GM19324 (cell line): ENCODE measurements at regions not wholly inside any gene's neighbourhood (a gene's known extent, or its start where the extent isn't known, plus 50 kb on each side); places are given as distances from the start of the nearest gene placed in this dataset.
"Not testable (repeated sequence)": the region's sequence is repeated elsewhere in the genome, so short reads cannot be mapped to it uniquely, and the experiment has no call there.

Experiments used
- ATAC-seq: cut with Tn5 transposase; IDR thresholded peaks from one replicate; pipeline ENCODE4 v1.9.1; 2021; ENCODE audit warnings: mild to moderate bottlenecking, moderate library complexity; ENCODE audit not compliant: unreplicated experiment, low FRiP score

DNA sequence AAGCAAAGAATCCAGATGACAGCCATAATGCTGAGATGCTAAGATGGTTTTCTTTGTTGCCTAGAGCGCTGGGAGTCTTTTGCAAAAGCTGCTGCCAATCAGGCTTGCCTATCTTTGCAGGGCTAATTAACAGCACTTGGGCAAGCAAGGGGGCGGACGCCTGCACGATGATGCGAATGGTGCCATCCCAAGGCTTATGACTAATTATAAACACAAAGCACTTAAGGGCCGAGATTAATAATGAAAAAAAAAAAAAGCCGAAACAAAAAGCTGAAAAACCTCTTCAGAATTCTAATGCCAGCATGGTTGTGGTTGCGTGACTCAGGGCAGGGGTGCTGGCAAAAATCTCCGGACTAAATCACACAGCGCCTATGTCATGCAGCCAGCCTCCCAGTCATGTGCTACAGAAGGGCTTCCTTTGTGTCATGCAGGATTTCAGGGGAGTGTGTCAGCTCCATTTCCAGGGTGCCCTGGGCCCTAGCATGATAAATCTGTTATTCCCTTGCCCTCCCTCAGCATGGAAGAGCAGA lies 185.0 kb upstream of the ANKRD28 start:
- no peak for ATAC-seq

DNA sequence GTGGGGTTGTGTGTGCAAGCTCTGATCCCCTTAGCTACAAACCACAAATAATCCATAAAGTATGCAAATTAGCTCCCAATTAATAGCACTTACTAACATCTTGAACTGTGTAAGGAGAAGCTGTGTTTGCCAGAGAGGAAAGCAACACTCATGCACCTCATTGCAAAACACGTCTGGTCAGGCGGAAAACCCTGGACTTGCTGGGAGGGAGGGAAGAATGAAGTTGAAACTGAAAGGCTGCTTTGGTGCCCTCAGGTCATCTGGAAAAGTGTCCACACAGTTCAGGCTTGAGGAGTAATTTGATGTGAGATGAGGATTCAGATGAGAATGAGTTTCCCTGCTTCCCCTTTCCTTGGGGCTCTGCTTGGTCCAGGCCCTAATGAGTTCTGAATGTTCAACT lies 185.5 kb upstream of the ANKRD28 start:
- no peak for ATAC-seq

DNA sequence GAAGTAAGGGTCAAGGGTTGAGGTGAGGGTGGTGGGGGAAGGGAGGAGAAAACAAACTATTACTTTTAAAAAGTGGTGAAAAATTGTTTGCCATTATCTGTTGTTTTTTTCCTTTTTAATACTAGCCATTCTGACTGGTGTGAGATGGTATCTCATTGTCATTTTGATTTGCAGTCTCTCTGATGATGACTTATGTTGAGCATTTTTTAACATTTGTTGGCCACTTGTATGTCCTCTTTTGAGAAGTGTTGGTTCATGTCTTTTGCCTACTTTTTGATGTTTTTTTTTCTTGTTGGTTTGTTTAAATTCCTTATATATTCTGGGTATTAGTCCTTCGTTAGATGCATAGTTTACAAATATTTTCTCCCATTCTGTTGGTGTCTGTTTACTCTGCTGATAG lies 185.9 kb upstream of the ANKRD28 start:
- ATAC-seq: no peak

DNA sequence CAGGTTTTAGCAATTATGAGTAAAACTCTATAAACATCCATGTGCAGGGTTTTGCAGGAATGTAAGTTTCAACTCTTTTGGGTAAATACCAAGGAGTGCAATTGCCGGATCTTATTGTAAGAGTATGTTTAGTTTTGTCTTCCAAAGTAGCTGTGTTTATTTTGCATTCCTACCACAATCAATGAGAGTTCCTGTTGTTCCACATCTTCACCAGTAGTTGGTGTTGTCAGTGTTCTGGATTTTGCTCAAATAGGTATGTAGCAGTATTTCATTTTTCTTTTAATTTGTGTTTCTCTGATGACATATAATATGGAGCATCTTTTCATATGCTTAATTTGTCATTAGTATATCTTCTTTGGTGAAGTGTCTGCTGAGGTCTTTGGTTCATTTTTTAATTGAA lies 185.1 kb upstream of the GALNT15 start:
- no peak for ATAC-seq

DNA sequence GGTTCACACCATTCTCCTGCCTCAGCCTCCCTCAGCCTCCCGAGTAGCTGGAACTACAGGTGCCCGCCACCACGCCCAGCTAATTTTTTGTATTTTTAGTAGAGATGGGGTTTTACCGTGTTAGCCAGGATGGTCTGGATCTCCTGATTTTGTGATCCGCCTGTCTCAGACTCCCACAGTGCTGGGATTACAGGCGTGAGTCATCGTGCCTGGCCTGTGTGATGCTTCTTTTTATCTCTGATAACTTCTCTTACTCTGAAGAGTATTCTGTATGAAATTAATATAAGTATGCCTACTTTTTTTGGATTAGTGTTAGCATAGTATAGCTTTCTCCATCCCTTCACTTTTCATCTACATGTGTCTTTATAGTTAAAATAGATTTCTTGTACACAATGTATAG lies 180.8 kb upstream of the GALNT15 start:
- ATAC-seq: not testable (repeated sequence)

DNA sequence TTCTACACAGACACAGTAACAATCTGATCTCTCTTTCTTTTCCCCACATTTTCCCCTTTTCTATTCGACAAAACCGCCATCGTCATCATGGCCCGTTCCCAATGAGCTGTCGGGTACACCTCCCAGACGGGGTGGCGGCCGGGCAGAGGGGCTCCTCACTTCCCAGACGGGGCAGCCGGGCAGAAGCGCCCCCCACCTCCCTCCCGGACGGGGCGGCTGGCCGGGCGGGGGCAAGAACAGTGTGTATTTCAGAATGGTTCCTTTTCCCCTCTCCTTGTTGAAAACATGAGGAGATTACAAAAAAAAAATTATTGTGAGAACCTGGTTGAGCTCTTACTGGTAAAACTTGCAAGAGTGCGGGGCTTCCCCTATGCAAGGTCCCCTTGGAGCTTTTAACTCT lies 178.0 kb upstream of the GALNT15 start:
- ATAC-seq: not testable (repeated sequence)

DNA sequence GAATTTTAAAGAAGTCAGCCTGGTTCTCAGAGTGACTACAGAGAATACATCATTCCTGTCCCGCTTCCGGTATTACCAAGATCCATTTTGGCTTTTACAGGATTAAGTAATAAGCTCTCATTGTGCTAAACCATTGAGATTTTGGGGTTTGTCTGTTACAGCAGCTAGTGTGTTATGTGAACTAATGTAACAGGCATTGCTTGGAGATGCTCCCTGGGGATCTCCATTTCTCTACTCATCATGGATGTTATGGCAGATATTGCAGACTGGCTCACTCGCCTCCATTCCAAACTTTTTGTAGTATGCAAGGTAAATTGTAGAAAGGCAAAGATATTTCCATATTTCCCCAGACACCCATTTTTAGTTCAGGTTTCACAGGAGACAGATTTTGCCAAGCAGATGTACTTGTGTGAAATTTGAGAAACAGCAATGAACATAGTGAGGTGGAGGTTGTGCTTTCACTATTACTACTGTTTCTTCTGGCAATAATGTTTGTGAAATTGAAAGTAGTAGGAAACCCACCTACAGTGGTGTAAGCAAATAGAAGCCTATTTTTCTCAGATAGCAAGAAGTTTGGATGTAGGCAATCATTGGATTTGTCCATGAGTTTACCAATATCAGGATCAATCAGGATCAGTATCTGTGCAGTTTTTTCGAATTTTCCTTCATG lies 177.1 kb upstream of the GALNT15 start:
- ATAC-seq: peak; percentile 49

DNA sequence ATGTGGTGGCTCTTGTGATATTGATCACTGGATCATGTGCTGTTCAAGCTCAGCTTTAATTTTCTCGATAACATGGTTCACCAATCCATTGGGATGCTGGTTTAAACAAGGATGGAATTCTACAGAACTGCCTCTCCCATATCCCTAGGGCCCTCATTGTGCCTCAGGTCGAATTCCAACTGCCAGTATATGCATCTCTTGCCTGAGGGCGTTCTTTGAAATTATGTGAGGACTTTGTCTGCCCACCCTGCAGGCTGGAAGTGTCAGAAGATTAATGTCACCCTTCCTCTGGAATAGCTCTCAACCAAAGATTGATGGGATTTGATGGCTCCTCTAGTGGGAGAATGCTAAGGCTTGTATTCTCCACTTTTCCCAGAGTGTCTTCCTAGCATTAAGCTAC lies 175.6 kb upstream of the GALNT15 start:
- no peak for ATAC-seq

DNA sequence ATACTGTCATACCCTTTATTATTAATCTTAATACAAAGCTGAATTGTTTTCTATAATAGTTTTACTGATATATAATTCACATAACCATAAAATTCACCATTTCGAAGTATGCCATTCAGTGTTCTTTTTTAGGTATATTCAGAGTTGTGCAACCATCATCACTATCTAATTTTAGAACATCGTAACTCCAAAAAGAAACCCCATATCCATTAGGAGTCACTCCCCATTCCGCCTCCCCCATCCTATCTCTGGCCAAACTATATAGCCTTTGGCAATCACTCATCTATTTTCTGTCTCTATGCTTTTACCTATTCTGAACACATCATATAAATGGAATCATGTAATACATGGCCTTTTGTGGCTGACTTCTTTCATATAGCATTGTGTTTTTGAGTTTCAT lies 169.7 kb upstream of the GALNT15 start:
- ATAC-seq: no peak

DNA sequence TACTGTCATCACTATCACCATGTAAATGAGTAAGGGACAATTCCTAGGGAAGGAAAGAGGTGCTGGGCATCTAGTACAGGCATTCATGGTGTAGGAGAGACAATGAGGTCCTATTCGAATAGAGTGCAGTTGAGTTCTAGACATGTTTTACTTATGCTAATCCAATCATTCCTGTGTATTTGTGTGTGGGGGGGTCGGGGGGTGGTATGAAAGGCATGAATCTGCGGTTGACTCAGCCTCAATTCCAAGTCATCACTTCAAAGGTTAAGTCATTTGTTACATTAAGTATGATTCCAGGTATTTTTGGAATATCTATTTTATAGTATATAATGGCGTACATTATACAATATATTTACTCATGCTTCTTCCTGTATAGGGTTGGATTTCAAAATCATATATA lies 163.1 kb upstream of the GALNT15 start:
- ATAC-seq: no peak

DNA sequence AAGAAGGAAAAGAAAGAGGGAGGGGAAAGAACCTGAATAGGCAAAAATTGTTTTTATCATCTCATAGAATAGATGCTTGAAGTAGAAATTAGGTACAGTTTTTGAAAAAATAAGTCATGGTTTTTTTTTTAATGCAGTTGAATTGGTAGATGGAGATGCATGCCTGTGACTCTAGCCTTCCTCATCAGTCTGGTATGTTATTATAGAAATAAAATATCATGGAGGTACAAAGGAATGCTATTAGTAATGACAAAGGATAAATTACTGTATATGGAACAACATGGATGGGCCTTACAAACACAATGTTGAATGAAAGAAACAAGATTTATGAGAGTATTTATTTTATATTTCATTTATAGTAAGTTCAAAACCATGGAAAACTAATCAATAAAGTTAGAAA lies 162.4 kb upstream of the GALNT15 start:
- ATAC-seq: no peak

DNA sequence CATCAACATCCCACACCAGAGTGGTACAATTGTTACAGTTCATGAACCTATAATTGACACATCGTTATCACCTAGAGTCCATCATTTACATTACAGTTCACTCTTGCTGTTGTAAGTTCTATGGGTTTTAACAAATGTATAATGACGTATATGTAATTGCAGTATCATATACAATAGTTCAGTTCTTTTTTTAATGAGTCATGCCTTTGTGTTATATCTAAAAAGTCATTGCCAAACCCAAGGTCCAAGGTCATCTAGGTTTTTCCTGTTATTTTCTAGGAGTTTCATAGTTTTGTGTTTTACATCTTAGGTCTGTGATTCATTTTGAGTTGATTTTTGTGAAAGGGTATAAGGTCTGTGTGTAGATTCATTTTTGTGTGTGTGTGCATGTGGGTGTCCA lies 160.9 kb upstream of the GALNT15 start:
- ATAC-seq: no peak

DNA sequence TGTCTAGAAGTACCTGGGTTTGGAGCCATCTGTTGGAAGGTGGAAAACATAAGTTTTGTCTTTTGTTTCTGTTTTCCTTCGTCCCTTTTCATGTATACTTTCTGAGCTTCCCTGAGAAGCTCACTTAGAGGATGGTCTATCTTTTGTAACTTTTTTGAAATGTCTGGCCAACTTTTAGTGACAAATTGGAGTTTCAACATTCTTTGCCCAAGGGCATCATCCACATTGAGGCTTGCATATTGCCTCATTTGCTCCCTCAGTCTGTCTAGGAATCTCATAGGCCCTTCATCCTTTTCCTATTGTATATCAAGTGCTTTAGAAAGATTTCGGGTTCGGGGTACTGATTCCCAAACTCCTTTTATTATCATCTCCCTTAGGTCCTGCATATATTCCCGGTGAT lies 152.7 kb upstream of the GALNT15 start:
- not testable (repeated sequence) for ATAC-seq

DNA sequence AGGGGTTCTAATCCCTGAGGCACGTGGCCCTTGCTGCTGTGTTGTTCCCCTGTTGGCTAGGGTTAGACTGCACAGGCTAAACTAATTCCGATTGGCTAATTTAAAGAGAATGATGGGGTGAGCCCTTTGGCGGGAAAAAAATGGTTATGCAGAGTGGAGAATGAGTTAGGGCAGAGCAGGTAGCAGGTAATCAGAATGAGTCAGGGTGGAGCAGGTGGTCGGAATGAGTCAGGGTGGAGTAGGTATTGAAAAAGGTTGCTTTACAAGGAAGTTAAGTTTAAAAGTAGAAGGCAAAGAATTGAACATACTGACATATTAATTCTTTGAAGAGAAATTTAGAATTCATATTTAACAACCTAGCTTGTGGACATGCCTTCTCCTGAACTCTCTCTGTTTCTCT lies 150.6 kb upstream of the GALNT15 start:
- ATAC-seq: not testable (repeated sequence)

DNA sequence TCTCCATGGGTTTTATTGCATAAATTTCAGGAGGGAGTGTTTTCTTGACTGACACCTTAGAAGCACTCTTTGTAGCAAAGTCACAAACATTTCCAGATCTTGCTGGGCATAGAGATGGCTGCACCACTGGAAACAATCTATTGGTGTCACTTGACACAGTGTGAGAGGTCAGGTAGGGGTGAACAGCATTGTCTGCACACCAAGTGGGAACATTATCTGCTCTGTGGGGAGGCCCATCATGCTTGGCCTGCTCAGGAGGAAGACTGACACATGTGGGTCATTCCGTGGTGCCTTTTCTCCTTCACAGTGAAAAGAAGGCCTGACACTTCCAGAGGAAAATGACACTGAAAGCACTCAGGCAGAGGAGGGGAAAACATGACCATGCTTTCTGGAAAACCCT lies 149.9 kb upstream of the GALNT15 start:
- ATAC-seq: no peak

DNA sequence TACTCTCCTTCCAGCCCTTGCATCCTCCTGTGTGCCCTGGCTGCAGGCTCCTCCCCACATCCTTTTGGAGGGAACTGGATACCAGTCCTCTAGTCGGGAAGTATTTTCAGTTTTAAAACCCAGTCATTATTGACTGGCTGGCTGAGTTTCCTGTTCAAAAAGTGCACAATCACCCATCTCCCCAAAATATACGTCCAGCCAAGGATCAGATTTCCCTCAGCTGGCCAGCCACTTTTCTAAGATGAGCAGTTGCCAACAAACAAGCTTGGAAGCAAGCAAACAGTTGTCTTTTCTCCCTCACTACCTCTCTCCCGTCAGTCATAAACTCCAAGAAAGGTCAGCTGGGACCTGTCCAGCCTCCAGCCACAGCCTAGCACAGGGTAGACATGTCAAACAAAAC lies 147.7 kb upstream of the GALNT15 start:
- ATAC-seq: no peak

DNA sequence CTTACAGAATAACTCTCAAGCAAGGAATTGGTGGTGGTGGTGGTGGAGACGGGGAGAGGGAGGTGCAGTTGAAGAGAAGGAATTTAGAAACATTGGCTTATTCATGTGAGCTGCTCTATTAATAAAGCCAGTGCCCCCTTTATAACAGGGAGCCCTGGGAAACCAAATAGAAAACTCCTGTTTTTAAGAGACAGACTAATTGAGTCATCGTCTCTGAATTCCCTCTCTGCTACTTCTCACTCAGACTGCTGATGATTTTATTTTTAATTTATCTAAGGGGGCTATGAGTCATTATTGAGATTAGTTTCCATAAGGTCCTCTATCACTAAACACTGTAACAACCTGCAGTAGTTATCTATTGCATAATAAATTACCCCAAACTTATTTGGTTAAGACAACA lies 145.9 kb upstream of the GALNT15 start:
- ATAC-seq: no peak

DNA sequence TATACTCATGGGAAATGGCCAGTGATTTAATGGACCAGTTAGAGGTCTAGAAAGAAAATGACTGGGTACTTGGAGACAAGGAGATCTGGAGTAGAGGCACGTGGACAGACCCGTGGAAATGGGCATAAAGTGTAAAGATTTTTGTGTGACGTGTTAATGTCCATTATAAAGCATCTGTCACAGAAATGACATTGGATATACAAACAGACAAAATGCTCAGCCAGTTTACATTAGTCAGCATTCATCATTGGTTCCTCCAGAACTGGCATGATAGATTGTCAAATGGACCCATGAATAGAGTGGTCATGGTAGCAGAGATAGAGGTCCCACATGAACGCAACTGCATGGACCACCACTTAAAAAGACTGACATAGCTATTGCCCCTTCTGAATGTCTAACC lies 144.1 kb upstream of the GALNT15 start:
- ATAC-seq: no peak

DNA sequence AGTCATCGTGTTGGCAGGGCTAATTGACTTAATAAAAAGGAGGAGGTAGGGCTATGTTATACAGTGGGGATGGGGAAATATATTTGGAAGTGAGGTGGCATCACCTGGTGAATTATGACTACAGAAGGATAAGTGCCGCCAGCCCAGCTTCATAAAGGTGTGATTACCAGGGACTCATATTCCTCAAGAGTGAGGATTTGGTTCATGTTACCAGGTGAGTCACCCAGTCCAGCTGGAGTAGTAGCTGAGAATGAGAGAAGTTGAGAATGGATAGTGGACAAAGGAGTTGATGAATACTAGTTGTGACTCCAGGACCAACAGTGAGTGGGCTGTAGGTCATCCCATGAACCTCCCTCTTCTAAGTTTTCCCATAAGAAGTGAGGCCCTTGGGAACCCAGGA lies 143.0 kb upstream of the GALNT15 start:
- no peak for ATAC-seq

DNA sequence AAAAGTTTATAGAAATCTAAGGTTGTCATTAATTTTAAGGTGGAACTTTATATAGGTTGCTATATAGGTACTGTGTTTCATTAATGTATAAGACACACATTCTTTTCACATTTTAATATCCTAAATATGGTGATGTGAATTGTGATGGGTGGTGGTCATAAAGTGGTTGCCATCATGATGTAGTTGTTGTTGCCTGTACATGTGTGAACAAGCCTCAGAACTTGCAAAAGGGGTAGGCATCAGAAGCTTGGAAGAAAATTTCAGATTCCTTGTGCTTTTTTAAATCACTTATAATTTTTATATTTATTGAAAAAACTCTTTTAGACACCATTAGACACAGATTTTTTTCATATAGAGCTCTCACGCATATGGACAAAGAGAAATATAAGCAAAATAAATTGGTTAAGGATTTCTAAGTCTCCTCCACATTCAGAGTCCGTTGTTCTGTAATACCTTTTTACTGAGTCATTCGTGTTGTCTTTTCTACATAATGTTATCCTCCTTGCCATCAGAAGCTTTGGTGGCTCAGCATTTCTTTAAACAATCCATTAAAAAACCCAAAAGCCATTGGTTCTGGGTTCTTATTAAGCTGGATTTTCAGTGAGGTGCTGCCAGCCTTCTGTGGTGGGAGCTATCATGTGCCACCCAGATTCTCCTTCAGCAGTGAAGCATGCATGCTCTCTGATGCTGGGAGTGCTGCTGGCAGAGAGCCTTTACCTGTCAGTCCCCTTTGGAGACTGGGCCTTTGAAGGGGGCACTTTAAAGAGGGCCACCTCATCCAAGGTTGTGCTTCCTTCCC lies 140.4 kb upstream of the GALNT15 start:
- no peak for ATAC-seq

DNA sequence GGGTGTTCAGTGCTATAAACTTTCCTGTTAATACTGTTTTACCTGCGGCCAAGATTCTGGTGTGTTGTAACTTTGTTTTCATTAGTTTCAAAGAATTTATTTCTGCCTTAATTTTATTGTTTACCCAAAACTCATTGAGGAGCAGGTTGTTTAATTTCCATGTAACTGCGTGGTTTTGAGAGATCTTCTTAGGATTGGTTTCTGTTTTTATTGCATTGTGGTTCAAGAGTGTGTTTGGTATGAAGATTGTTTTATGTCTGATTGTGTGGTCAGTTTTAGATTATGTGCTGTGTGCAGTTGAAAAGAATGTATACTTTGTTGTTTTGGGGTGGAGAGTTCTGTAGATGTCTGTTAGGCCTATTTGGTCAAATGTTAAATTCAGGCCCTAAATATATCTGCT lies 133.5 kb upstream of the GALNT15 start:
- ATAC-seq: no peak
